Epithelial cell of esophagus (primary cell): ENCODE measurements at regions not wholly inside any gene's neighbourhood (a gene's known extent, or its start where the extent isn't known, plus 50 kb on each side); places are given as distances from the start of the nearest gene placed in this dataset.
A peak's percentile ranks its signal among the peaks of the same experiment; 100 is the strongest.

Experiments used
- DNase-seq: peaks from one replicate; pipeline ENCODE4 v3.0.0; 2010; ENCODE audit warnings: low read depth
- H3K4me3 ChIP-seq: 2 replicates; pipeline ENCODE4 v1.5.1; 2011; ENCODE audit warnings: mild to moderate bottlenecking, low read length, control low read depth
- TF ChIP-seq, protein P1 (sequence below): IDR thresholded peaks from 2 replicates; pipeline ENCODE4 v1.5.1; 2011; ENCODE audit warnings: low read depth, mild to moderate bottlenecking, low read length, control low read depth, inconsistent platforms; ENCODE audit not compliant: insufficient read depth; ENCODE audit errors: missing control alignments

DNA sequence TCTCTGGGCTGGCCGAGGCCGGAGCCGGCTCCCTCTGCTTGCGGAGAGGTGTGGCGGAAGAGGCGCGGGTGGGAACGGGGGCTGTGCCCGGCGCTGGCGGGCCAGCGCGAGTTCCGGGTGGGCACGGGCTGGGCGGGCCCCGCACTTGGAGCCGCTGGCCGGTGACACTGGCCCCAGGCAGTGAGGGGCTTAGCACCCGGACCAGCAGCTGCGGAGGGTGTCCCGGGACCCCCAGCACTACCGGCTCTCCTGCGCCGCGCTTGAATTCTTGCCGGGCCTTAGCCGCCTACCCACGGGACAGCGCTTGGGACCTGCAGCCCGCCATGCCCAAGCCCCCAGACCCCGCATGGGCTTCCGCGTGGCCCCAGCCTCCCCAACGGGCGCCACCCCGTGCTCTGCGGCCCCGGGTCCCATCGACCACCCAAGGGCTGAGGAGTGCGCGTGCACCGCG, 736.3 kb upstream of the ARRDC4 start:
- no peak for DNase-seq
- H3K4me3 ChIP-seq = no peak overlapping the region
- TF ChIP-seq, protein P1, sequence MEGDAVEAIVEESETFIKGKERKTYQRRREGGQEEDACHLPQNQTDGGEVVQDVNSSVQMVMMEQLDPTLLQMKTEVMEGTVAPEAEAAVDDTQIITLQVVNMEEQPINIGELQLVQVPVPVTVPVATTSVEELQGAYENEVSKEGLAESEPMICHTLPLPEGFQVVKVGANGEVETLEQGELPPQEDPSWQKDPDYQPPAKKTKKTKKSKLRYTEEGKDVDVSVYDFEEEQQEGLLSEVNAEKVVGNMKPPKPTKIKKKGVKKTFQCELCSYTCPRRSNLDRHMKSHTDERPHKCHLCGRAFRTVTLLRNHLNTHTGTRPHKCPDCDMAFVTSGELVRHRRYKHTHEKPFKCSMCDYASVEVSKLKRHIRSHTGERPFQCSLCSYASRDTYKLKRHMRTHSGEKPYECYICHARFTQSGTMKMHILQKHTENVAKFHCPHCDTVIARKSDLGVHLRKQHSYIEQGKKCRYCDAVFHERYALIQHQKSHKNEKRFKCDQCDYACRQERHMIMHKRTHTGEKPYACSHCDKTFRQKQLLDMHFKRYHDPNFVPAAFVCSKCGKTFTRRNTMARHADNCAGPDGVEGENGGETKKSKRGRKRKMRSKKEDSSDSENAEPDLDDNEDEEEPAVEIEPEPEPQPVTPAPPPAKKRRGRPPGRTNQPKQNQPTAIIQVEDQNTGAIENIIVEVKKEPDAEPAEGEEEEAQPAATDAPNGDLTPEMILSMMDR = no peak

DNA sequence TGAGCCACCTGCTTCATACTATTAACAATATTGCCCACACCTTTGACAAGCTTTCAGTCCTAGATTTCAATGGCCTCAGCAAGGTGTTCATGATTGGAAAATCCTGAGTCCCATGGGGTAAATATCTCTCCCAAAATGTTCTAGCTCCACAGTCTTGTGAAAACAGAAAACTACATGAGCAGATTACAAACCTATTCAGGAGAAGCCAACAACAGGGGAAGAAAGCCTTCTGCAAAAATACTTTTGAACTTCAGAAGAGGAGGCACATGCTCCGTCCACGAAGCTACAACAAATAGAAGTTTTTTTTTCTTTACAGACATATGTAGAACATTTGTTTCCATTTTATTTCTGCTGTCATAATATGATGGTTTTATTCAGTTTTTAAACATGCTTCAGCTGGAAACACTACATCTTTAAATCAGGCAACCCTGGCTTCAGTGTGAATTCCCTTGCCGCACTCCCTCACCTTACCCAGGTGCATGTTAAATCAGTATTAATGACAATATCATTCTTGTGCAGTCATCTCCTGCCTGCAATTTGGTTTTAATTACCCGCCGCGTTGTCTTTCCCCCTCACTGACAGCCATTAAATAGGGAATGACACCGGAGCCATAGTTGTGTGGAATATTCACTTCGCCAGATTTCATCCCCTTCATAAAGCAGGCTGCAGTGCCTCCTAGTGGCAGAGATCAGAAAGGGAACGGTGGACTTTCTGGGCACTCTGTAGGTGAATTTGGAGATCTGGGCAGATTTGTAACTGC, 725.5 kb upstream of the ARRDC4 start:
- peak; percentile 58 for DNase-seq
- TF ChIP-seq, protein P1 = peak; percentile 97
- no peak overlapping the region for H3K4me3 ChIP-seq

DNA sequence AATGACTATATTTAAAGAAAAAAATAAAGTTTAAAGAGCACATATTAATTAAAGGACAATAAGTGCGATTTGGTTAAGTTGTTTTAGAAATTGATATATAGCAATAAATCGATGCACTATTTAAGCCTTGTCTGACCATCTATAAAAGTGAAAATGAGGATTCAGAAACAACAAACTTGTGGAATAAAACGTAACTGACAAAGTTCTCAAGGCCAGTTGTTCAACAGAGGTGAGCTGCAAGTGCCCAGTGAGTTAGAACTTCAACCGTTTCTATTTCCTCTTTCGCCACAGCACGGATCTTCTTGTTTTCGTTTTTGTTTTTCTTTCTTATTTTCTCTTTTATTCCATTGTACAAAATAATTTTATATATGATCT, 724.9 kb upstream of the ARRDC4 start:
- no peak for DNase-seq
- TF ChIP-seq, protein P1 = no peak
- no peak overlapping the region for H3K4me3 ChIP-seq

DNA sequence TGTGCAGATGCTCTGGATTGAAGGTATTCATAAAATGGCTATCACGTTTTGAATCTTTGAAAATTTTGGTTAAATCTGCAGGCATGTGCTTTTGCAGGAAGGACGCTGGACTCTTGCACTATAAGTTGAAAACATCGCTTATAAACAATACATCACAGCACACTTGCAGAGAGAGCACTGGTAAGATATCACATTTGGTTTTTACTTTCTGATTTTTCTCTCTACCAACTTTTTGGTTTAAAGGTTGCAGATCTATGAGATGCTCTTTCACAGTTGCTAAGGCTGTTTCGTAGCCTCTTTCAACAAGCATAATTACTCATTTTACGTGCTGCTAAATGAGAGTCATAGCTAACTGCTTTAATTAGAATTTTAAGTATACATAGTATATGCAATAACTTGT, 724.4 kb upstream of the ARRDC4 start:
- DNase-seq = no peak
- no peak overlapping the region for H3K4me3 ChIP-seq
- TF ChIP-seq, protein P1 = no peak

DNA sequence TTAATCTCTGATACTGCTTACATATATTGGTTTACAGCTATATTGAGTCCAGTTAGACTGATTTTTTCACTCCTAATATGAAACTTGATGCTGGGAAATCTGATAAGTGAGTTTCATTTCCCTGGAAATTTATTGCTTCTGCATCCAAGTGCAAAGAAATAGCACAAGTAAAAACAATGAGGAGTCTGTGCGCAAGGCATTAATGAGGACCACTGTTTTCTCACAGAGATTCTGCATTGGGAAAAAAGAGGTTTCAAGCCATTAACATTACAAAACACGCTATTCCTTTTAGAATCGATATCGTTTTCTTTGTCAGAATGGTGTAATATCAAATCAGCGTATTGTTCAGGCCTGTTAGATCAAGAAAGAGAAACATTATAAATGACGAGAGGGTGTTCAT, 723.3 kb upstream of the ARRDC4 start:
- TF ChIP-seq, protein P1 = no peak
- no peak overlapping the region for H3K4me3 ChIP-seq
- no peak for DNase-seq

DNA sequence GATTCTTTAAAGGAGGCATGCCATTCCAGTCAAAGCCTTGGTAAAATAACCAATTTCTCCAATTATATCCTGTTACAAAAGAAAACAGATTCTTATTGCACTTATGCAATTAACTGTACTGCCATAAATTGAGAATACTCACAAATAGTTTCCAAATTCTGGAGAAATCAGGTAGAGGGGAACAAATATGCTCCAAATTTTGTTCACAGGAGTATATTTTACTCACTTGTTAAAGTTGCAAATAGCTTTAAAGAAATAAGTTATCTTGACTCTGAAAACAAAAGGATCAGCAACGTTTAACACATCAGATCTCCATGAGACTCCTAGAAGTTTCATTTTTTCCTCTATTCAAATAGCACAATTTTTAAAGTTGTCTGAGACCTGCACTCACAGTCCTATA, 712.1 kb upstream of the ARRDC4 start:
- DNase-seq = no peak
- TF ChIP-seq, protein P1 = no peak
- H3K4me3 ChIP-seq = no peak overlapping the region

DNA sequence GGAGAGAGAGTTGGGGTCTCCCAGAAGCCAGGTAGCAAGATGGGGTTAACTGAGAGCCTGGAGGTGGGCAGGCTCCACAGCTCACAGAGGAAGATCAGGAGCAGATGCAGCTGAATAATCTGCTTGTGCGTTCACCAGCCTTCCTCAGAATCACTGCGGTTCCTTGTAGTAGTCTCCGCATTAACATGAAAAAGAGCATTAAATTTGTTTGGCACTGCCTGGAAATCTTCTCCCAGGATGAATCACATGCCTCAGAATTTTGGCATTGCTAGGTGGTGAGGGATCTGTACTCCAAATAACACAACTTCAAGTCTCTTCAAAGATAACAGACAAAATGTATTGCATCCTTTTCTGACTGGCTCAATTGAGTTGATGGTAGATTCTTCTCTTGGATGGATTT, 700.6 kb upstream of the ARRDC4 start:
- DNase-seq = no peak
- no peak overlapping the region for H3K4me3 ChIP-seq
- TF ChIP-seq, protein P1 = no peak
